ENCODE measurements at regions not wholly inside any gene's neighbourhood (a gene's known extent, or its start where the extent isn't known, plus 50 kb on each side); places are given as distances from the start of the nearest gene placed in this dataset.

DNA sequence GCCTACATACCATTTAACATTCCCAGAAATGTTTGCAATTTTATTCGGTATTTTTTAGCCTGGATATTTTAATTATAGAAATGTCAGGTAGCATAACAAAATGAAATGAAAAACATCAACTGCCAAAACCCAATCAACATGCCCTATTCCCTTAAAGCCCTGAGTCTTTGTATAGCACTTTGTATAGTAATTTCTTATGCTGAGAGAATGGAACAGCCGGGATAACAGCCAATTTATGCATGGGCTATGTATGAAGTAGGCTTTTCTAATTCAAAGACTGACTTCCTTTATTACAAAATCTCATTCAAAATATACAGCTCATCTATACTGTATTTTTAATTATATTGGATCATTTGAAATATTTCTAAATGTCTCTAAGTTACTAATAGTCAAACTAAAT is 513.0 kb upstream of the NAALADL2 start:
- no peak overlapping the region for H3K27ac Mint-ChIP-seq
- no peaks in the 10 kb centered on the region for H3K4me1 Mint-ChIP-seq
- no peaks in the 10 kb centered on the region for H3K27me3 Mint-ChIP-seq
- peaks cover 7% of the 10 kb centered on the region for H3K9me3 Mint-ChIP-seq
- CTCF ChIA-PET: no interaction called here
- TF ChIP-seq, protein P1, sequence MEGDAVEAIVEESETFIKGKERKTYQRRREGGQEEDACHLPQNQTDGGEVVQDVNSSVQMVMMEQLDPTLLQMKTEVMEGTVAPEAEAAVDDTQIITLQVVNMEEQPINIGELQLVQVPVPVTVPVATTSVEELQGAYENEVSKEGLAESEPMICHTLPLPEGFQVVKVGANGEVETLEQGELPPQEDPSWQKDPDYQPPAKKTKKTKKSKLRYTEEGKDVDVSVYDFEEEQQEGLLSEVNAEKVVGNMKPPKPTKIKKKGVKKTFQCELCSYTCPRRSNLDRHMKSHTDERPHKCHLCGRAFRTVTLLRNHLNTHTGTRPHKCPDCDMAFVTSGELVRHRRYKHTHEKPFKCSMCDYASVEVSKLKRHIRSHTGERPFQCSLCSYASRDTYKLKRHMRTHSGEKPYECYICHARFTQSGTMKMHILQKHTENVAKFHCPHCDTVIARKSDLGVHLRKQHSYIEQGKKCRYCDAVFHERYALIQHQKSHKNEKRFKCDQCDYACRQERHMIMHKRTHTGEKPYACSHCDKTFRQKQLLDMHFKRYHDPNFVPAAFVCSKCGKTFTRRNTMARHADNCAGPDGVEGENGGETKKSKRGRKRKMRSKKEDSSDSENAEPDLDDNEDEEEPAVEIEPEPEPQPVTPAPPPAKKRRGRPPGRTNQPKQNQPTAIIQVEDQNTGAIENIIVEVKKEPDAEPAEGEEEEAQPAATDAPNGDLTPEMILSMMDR (IDR thresholded peaks at IDR 0.05): no peak
- intact Hi-C loops (cut with micrococcal nuclease): no loop called here
- POLR2A ChIA-PET: no interaction called here
- no peak overlapping the region for H3K4me3 Mint-ChIP-seq
- H3K36me3 Mint-ChIP-seq (ENCODE audit: low read depth): no peaks in the 10 kb centered on the region
- no peak for DNase-seq
- ATAC-seq (ENCODE audit: low read depth): no peak

DNA sequence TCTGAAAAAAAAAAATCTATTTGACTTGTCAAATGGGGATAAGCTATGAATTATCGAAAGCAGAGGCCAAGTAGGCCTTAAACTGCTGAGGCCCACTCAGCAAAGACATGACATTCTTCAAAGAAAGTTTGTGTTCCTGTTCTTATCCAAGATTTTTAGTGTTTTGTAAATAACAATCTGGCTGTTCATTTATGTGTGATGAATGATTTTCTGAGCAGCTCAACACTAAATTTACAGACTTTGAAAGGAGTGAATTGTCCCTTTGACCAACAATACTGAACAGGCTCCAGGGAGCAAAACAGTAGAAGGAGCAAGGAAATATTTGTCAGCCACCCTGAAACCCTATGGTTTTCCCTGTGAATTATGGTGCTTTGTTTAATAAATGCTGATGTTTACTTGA is 512.6 kb upstream of the NAALADL2 start:
- POLR2A ChIA-PET: no interaction called here
- H3K4me3 Mint-ChIP-seq: no peak overlapping the region
- intact Hi-C loops (cut with micrococcal nuclease): no loop called here
- no peak for DNase-seq
- peaks cover 7% of the 10 kb centered on the region for H3K9me3 Mint-ChIP-seq
- H3K27me3 Mint-ChIP-seq: no peaks in the 10 kb centered on the region
- no peak for ATAC-seq (ENCODE audit: low read depth)
- no peaks in the 10 kb centered on the region for H3K36me3 Mint-ChIP-seq (ENCODE audit: low read depth)
- CTCF ChIA-PET: no interaction called here
- H3K27ac Mint-ChIP-seq: no peak overlapping the region
- H3K4me1 Mint-ChIP-seq: no peaks in the 10 kb centered on the region
- TF ChIP-seq, protein P1 (IDR thresholded peaks at IDR 0.05): no peak

DNA sequence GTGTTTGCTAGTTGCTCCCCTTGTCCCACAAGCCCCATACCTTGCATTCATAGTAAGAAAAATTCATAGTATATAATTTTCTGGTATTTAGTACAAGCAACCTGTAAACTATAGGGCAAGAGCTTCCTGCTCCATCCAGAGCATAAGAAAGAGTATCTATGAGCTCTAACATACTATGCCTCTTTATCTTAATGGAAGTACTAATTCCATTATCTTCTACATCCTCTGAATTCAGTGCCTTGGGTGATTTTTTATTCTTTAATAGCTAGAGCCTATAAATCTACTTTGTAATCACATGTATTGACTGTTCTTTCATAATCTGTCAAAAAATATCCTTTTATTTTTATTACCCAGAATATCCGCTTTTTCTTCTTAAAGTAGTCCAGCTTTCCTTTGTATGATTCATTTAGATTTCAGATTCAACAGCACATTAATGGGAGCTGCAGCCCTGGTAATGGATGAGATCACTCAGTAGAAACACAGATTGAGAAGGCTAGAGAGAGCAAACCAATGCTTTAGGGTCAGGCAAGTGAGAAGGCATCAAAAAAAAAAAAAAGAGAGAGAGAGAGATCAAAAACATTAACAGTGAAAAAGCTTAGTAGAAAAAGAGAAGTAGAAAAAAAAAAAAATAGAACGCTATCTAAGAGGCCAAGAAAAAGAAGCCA is 511.5 kb upstream of the NAALADL2 start:
- intact Hi-C loops (cut with micrococcal nuclease): no loop called here
- H3K4me3 Mint-ChIP-seq: no peak overlapping the region
- CTCF ChIA-PET: no interaction called here
- POLR2A ChIA-PET: no interaction called here
- peaks cover 4% of the 10 kb centered on the region for H3K9me3 Mint-ChIP-seq
- no peaks in the 10 kb centered on the region for H3K27me3 Mint-ChIP-seq
- TF ChIP-seq, protein P1 (IDR thresholded peaks at IDR 0.05): no peak
- no peak for ATAC-seq (ENCODE audit: low read depth)
- no peaks in the 10 kb centered on the region for H3K4me1 Mint-ChIP-seq
- no peak for DNase-seq
- H3K36me3 Mint-ChIP-seq (ENCODE audit: low read depth): no peaks in the 10 kb centered on the region
- H3K27ac Mint-ChIP-seq: no peak overlapping the region

DNA sequence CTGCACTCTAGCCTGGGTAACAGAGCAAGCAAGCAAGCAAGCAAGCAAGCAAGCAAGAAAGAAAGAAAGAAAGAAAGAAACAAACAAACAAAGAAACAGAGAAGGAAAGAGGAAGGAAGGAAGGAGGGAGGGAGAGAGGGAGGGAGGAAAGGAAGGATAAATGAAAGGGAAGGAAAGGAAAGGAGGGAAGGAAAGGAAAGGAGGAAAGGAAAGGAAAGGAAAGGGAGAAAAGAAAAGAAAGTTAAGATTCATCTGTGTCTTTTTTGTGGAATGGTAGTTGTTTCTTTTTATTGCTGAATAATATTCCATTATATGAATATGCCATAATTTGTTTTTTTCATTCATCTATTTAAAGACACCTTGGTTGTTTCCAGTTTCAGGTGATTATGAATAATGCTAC is 506.9 kb upstream of the NAALADL2 start:
- peaks cover 4% of the 10 kb centered on the region for H3K9me3 Mint-ChIP-seq
- CTCF ChIA-PET: no interaction called here

DNA sequence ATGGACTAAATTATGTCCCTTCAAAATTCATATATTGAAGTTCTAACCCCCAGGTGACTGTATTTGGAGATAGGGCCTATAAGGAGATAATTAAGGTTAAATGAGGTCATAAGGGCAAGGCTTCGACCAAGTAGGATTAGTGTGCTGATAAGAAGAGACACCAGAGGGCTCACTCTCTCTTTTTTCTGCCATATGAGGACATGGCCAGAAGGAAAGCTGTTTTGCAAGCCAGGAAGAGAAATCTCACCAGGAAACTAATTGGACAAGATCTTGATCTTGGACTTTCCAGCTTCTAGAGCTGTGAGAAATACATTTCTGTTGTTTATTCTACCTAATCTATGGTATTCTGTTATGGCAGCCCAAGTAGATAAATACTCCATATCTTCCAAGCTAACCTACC is 503.6 kb upstream of the NAALADL2 start:
- no peak for DNase-seq
- CTCF ChIA-PET: no interaction called here
- no peak for ATAC-seq (ENCODE audit: low read depth)
- intact Hi-C loops (cut with micrococcal nuclease): no loop called here
- H3K36me3 Mint-ChIP-seq (ENCODE audit: low read depth): no peaks in the 10 kb centered on the region
- no peak overlapping the region for H3K4me3 Mint-ChIP-seq
- no peak overlapping the region for H3K27ac Mint-ChIP-seq
- H3K27me3 Mint-ChIP-seq: no peaks in the 10 kb centered on the region
- no peaks in the 10 kb centered on the region for H3K4me1 Mint-ChIP-seq
- TF ChIP-seq, protein P1 (IDR thresholded peaks at IDR 0.05): no peak
- POLR2A ChIA-PET: no interaction called here
- H3K9me3 Mint-ChIP-seq: no peaks in the 10 kb centered on the region

More for the DNA sequence above, 506.9 kb upstream of the NAALADL2 start:
- Mint-ChIP-seq H3K4me3 (no peak overlapping the region), H3K36me3 (ENCODE audit: low read depth) (no peaks in the 10 kb centered on the region), H3K4me1 (no peaks in the 10 kb centered on the region), H3K27ac (no peak overlapping the region), H3K27me3 (no peaks in the 10 kb centered on the region)
- intact Hi-C loops (cut with micrococcal nuclease): no loop called here
- TF ChIP-seq, protein P1 (IDR thresholded peaks at IDR 0.05): no peak
- POLR2A ChIA-PET: no interaction called here
- no peak for DNase-seq
- no peak for ATAC-seq (ENCODE audit: low read depth)

Data from activated B cell treated with CpG ODN at 0.5 μM for 24 hours (primary cell).